CD8-positive, alpha-beta memory T cell (primary cell): ENCODE measurements at regions not wholly inside any gene's neighbourhood (a gene's known extent, or its start where the extent isn't known, plus 50 kb on each side); places are given as distances from the start of the nearest gene placed in this dataset.
A peak's percentile ranks its signal among the peaks of the same experiment; 100 is the strongest.

Source experiments
- CTCF ChIA-PET: fragments of 350-600 bp; sonication (Branson Sonifier 250); formaldehyde crosslinking; loops from one replicate; lab custom pipeline; 2021; ENCODE audit warnings: antibody characterized with exemption; lab: Charles Lee
- POLR2A ChIA-PET: fragments of 350-600 bp; sonication (Branson Sonifier 250); formaldehyde crosslinking; loops from one replicate; lab custom pipeline; 2021; ENCODE audit warnings: antibody characterized with exemption; lab: Charles Lee
- DNase-seq, 5 donors: peaks; one replicate each; pipeline versions ENCODE4 v3.0.0 to v3.0.0-alpha.2; 2020 to 2022; ENCODE audit warnings: mixed read lengths in 1 of 5
- H3K27ac ChIP-seq: one replicate; pipeline ENCODE4 v1.7.0; 2013; ENCODE audit warnings: low read depth, mild to moderate bottlenecking, low read length, moderate library complexity
- H3K27me3 ChIP-seq: 2 replicates; pipeline ENCODE4 v1.7.0; 2013; ENCODE audit warnings: low read length, mild to moderate bottlenecking; ENCODE audit not compliant: insufficient read depth, poor library complexity, severe bottlenecking
- H3K36me3 ChIP-seq: 2 replicates; pipeline ENCODE4 v1.7.0; 2013; ENCODE audit warnings: mild to moderate bottlenecking, low read length, moderate library complexity; ENCODE audit not compliant: insufficient read depth
- H3K4me1 ChIP-seq: 2 replicates; pipeline ENCODE4 v1.7.0; 2013; ENCODE audit warnings: mild to moderate bottlenecking, low read length, moderate library complexity; ENCODE audit not compliant: insufficient read depth
- H3K4me3 ChIP-seq: 2 replicates; pipeline ENCODE4 v1.7.0; 2013; ENCODE audit warnings: mild to moderate bottlenecking, low read length
- H3K9me3 ChIP-seq: 2 replicates; pipeline ENCODE4 v1.7.0; 2013; ENCODE audit warnings: mild to moderate bottlenecking, low read length
- H3K27ac Mint-ChIP-seq, 8 donors: one replicate each; pipeline ENCODE4 v1.8.0; 2020 to 2021; ENCODE audit warnings: mixed read lengths in 8 of 8, mild to moderate bottlenecking in 6 of 8, inconsistent platforms in 3 of 8, moderate library complexity in 3 of 8
- H3K27me3 Mint-ChIP-seq, 2 donors: one replicate each; pipeline ENCODE4 v1.8.0; 2020 to 2021; ENCODE audit warnings: mixed read lengths in 2 of 2, mild to moderate bottlenecking in 1 of 2, moderate library complexity in 1 of 2
- H3K36me3 Mint-ChIP-seq, 3 donors: one replicate each; pipeline ENCODE4 v1.8.0; 2020 to 2021; ENCODE audit warnings: mixed read lengths in 3 of 3, inconsistent platforms in 1 of 3, mild to moderate bottlenecking in 1 of 3
- H3K4me1 Mint-ChIP-seq, 3 donors: one replicate each; pipeline ENCODE4 v1.8.0; 2020 to 2021; ENCODE audit warnings: mixed read lengths in 3 of 3, inconsistent platforms in 1 of 3, mild to moderate bottlenecking in 1 of 3
- H3K4me3 Mint-ChIP-seq, 7 donors: one replicate each; pipeline ENCODE4 v1.8.0; 2020 to 2021; ENCODE audit warnings: mixed read lengths in 7 of 7, mild to moderate bottlenecking in 6 of 7, moderate library complexity in 4 of 7, inconsistent platforms in 2 of 7
- H3K9me3 Mint-ChIP-seq, 5 donors: one replicate each; pipeline ENCODE4 v1.8.0; 2020 to 2022; ENCODE audit warnings: mixed read lengths in 5 of 5, mild to moderate bottlenecking in 3 of 5, moderate library complexity in 2 of 5, inconsistent platforms in 1 of 5

DNA sequence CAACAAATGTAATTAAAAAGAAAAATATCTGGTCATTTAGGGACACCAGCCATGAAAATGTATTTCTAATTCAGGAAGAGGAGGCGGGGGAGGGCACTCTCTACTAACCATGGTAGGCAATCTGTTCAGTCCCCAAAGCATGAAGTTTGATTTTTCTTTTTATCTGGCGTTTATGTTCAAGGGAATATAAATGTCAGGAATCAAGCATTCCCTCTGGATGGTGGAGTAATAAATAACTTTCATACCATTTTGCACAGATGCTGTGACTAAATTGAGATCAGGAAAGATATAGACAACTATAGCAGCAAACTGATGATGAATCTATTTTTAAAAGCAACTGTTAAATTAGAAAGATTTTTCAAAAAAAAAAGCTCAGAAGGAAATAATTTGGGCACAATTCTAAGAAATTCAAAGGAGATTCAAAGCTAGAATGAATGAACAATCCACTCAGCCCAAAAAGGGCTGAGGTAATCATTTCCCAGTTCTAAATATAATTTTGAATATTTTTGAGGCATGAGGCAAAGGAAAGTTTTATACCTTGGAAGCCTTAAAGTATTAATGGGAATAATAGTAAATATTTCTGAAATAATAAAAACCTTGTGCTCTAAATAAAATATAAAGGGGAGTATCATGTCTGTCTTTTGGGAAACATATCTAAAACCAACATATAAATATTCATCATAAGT, 146.4 kb upstream of the POU2AF2 start:
- ChIA-PET CTCF (no interaction called here), POLR2A (no interaction called here)
- Histone ChIP-seq H3K9me3 (no peaks in the 10 kb centered on the region), H3K27ac (no peak overlapping the region), H3K36me3 (no peaks in the 10 kb centered on the region), H3K27me3 (no peaks in the 10 kb centered on the region), H3K4me1 (no peaks in the 10 kb centered on the region), H3K4me3 (no peak overlapping the region)
- no peak for DNase-seq
- Mint-ChIP-seq H3K9me3 (peaks cover 0 to 1% (median 0%) of the 10 kb centered on the region in 5 donors), H3K27ac (no peak overlapping the region), H3K27me3 (peaks cover 8 to 10% of the 10 kb centered on the region in 2 donors), H3K4me3 (no peak overlapping the region), H3K4me1 (no peaks in the 10 kb centered on the region), H3K36me3 (no peaks in the 10 kb centered on the region)

DNA sequence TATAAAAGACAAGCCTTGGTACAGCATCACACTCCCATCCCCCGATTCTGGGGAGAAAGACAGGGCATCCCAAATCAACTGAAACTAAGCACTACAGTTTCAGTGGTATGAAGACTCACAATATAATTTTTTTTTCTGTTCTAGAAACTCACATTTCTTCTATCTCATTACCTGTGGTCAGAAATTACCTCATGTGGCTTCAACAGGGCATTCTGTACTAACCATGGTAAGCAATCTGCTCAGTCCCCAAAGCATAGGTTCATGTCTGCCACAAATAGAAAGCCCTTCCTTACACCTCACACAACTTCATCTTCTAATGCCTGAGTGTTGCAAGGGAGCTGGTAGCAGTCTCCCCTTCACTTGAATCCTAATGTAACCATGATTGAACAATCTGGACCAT, 147.4 kb upstream of the POU2AF2 start:
- ChIA-PET POLR2A (no interaction called here), CTCF (no interaction called here)
- no peak overlapping the region for H3K27ac Mint-ChIP-seq
- no peaks in the 10 kb centered on the region for H3K9me3 ChIP-seq
- H3K27ac ChIP-seq: no peak overlapping the region
- no peak overlapping the region for H3K4me3 ChIP-seq
- H3K9me3 Mint-ChIP-seq: peaks cover 0 to 1% (median 0%) of the 10 kb centered on the region in 5 donors
- no peaks in the 10 kb centered on the region for H3K4me1 Mint-ChIP-seq
- no peaks in the 10 kb centered on the region for H3K36me3 Mint-ChIP-seq
- peaks cover 8 to 10% of the 10 kb centered on the region in 2 donors for H3K27me3 Mint-ChIP-seq
- no peaks in the 10 kb centered on the region for H3K27me3 ChIP-seq
- no peaks in the 10 kb centered on the region for H3K4me1 ChIP-seq
- H3K4me3 Mint-ChIP-seq: no peak overlapping the region
- H3K36me3 ChIP-seq: no peaks in the 10 kb centered on the region
- DNase-seq: no peak

DNA sequence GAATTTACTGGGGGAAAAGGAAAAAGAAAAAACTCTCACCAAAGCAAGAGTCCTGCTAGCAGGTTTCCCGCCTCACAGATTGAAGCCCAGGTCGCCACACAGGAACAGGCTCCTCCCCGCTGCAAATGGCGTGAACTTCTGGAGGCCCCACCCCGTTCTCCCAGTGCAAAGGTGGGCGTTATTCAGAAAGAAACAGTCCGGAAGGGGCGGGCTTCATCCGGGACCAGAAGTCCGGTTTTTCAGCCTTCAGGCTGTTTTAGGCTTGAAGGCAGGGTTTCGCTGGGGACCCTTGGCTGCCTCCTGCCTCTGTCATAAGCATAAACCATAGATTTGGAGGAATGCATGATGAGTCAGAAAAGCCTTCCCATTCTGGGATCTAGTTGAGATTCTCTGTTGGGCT, 148.3 kb upstream of the POU2AF2 start:
- H3K9me3 ChIP-seq: no peaks in the 10 kb centered on the region
- no peak overlapping the region for H3K27ac ChIP-seq
- no peaks in the 10 kb centered on the region for H3K36me3 ChIP-seq
- CTCF ChIA-PET: no interaction called here
- H3K4me3 ChIP-seq: no peak overlapping the region
- peaks cover 10% of the 10 kb centered on the region in 2 donors for H3K27me3 Mint-ChIP-seq
- H3K9me3 Mint-ChIP-seq: peaks cover 0 to 1% (median 0%) of the 10 kb centered on the region in 5 donors
- H3K36me3 Mint-ChIP-seq: no peaks in the 10 kb centered on the region
- H3K27ac Mint-ChIP-seq: no peak overlapping the region
- peak overlapping the region in 1 of 7 donors; percentile 52 for H3K4me3 Mint-ChIP-seq
- POLR2A ChIA-PET: no interaction called here
- H3K4me1 ChIP-seq: no peaks in the 10 kb centered on the region
- no peak for DNase-seq
- no peaks in the 10 kb centered on the region for H3K27me3 ChIP-seq
- no peaks in the 10 kb centered on the region for H3K4me1 Mint-ChIP-seq

DNA sequence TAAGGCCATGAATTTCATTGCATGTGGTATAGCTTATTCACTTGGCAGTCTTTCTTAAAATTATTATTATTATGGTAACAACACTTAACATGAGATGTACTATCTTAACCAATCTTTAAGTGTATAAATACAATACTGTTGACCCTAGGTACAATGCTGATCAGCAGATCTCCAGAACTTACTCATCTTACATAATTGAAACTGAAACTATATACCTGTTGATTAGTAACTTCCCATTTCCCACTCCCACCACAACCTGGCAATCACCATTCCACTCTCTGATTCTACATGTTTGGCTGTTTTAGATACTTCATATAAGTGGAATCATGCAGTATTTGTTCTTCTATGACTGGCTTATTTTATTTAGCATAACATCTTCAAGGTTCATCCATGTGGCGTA, 150.2 kb upstream of the POU2AF2 start:
- Histone ChIP-seq H3K27ac (no peak overlapping the region), H3K4me1 (no peaks in the 10 kb centered on the region), H3K36me3 (no peaks in the 10 kb centered on the region), H3K4me3 (no peak overlapping the region), H3K9me3 (no peaks in the 10 kb centered on the region), H3K27me3 (no peaks in the 10 kb centered on the region)
- Mint-ChIP-seq H3K4me1 (no peaks in the 10 kb centered on the region), H3K36me3 (no peaks in the 10 kb centered on the region), H3K4me3 (no peak overlapping the region), H3K27ac (no peak overlapping the region), H3K27me3 (peaks cover 8 to 10% of the 10 kb centered on the region in 2 donors), H3K9me3 (no peaks in the 10 kb centered on the region)
- DNase-seq: no peak
- ChIA-PET CTCF (no interaction called here), POLR2A (no interaction called here)

DNA sequence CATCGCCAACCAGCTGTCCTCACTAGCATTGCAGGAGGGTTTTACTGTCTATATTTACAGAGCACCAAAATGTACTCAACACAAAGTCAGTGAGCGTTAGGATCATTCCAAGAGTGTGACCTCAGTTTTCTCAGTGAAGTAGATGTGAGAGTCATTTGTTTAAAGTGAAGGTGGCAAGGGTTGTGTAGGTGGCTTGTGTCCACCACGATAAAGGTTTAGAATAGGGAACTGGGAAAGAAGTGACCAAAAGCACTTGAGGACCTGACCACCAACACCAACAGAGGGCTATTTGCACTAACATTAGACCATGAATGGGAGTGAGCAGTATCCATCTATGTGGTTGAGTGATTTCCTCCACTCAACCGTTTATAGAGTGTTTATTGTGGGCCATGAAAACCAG, 152.5 kb upstream of the POU2AF2 start:
- Mint-ChIP-seq H3K36me3 (no peaks in the 10 kb centered on the region), H3K27me3 (peaks cover 9 to 15% of the 10 kb centered on the region in 2 donors), H3K27ac (no peak overlapping the region), H3K4me1 (no peaks in the 10 kb centered on the region), H3K4me3 (no peak overlapping the region), H3K9me3 (no peaks in the 10 kb centered on the region)
- ChIA-PET POLR2A (no interaction called here), CTCF (no interaction called here)
- Histone ChIP-seq H3K27ac (no peak overlapping the region), H3K4me3 (no peak overlapping the region), H3K36me3 (no peaks in the 10 kb centered on the region), H3K9me3 (no peaks in the 10 kb centered on the region), H3K27me3 (no peaks in the 10 kb centered on the region), H3K4me1 (no peaks in the 10 kb centered on the region)
- no peak for DNase-seq

DNA sequence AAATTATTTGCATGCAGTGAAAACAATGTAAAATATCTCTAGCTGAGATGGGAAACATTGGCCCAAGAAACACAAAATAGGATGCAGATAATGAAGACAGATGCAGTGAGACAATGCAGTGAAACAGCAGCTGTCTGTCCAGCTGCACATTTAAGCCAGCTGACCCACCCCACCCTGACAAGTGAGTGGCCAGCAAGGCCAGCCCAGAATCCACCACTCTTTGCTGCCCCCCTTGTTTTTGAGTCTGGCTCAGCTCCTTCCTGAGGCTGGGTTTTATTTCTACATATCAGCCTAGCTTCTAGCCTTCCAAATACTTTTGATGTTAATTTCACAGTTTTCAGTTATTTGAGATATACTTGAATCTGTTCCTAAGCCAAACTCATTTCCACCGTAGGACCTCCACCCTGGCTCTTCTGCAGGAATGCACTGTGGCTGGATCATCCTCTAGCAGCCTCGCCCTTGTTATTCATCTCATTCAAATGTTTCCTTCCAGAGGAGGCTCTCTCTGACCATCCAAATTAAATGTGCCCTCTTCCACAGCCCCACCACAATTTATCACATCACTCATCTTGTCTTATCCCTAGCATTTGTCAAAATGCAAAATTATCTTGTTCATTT, 154.1 kb upstream of the POU2AF2 start:
- no peaks in the 10 kb centered on the region for H3K4me1 ChIP-seq
- Mint-ChIP-seq H3K4me1 (no peaks in the 10 kb centered on the region), H3K27ac (no peak overlapping the region), H3K4me3 (no peak overlapping the region), H3K9me3 (no peaks in the 10 kb centered on the region), H3K36me3 (no peaks in the 10 kb centered on the region), H3K27me3 (peaks cover 3 to 9% of the 10 kb centered on the region in 2 donors)
- POLR2A ChIA-PET: no interaction called here
- H3K36me3 ChIP-seq: no peaks in the 10 kb centered on the region
- H3K9me3 ChIP-seq: no peaks in the 10 kb centered on the region
- H3K4me3 ChIP-seq: no peak overlapping the region
- no peaks in the 10 kb centered on the region for H3K27me3 ChIP-seq
- no peak for DNase-seq
- no peak overlapping the region for H3K27ac ChIP-seq
- CTCF ChIA-PET: no interaction called here

DNA sequence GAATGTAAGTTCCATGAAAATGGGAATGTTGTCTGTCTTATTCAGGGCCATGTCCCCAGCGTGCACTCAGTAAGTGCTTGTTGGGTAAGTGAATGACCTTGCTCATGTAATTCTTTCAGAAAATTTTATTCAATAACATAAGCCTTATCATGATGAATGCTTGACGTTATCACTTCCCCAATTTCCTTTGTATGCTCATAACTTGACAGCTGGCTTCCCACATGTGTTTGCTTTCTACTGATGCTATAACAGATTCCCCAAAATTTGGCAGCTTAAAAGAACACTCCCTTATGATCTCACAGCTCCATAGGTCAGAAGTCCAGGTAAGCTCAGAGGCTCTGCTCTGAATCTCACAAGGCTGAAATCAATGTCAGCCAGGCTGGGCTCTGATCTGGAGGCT, 155.8 kb upstream of the POU2AF2 start:
- no peak overlapping the region for H3K27ac Mint-ChIP-seq
- Histone ChIP-seq H3K27ac (no peak overlapping the region), H3K36me3 (no peaks in the 10 kb centered on the region), H3K27me3 (no peaks in the 10 kb centered on the region), H3K4me1 (no peaks in the 10 kb centered on the region), H3K4me3 (no peak overlapping the region), H3K9me3 (no peaks in the 10 kb centered on the region)
- no peaks in the 10 kb centered on the region for H3K9me3 Mint-ChIP-seq
- H3K4me1 Mint-ChIP-seq: no peaks in the 10 kb centered on the region
- no peaks in the 10 kb centered on the region for H3K36me3 Mint-ChIP-seq
- no peak overlapping the region for H3K4me3 Mint-ChIP-seq
- ChIA-PET CTCF (no interaction called here), POLR2A (no interaction called here)
- DNase-seq: no peak
- H3K27me3 Mint-ChIP-seq: peaks cover 3 to 9% of the 10 kb centered on the region in 2 donors

DNA sequence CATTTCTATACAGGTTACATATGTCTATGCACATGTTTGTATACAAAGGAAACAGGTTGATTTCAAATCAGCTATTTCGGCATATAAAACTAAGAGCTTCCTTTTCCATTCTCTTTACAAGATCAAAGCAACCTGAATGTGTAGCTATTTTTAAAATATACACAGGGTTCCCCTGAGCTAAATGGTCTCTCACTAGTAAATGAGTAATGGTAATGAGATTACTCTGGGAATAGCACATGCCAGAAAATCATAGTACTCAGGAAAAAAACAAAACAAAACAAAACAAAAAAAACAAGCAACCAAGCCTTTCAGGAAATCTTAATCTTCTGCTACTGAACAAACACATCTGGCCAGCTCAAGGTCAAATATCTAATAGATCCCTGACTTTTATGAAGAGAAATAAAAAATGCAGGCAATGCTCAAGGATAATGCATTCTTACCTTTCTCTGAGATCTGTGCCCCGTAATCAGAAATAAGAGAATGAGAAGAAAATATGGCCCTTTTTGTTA, 156.6 kb upstream of the POU2AF2 start:
- Mint-ChIP-seq H3K27ac (no peak overlapping the region), H3K4me3 (no peak overlapping the region), H3K27me3 (peaks cover 3 to 9% of the 10 kb centered on the region in 2 donors), H3K9me3 (no peaks in the 10 kb centered on the region), H3K4me1 (no peaks in the 10 kb centered on the region), H3K36me3 (no peaks in the 10 kb centered on the region)
- no peak for DNase-seq
- ChIA-PET POLR2A (no interaction called here), CTCF (no interaction called here)
- H3K9me3 ChIP-seq: no peaks in the 10 kb centered on the region
- H3K27me3 ChIP-seq: no peaks in the 10 kb centered on the region
- H3K27ac ChIP-seq: no peak overlapping the region
- H3K36me3 ChIP-seq: no peaks in the 10 kb centered on the region
- H3K4me3 ChIP-seq: no peak overlapping the region
- H3K4me1 ChIP-seq: no peaks in the 10 kb centered on the region
